GM23338 (cell line): ENCODE measurements at regions not wholly inside any gene's neighbourhood (a gene's known extent, or its start where the extent isn't known, plus 50 kb on each side); places are given as distances from the start of the nearest gene placed in this dataset.

Source experiments
- ATAC-seq: fragments of 200-7000 bp; cut with Tn5 transposase; 3 replicates; pipeline ENCODE4 v1.9.1; 2020
- DNase-seq: peaks from one replicate; pipeline ENCODE4 v3.0.0-alpha.2; 2015; ENCODE audit warnings: low spot score
- H2AFZ ChIP-seq: fragments of 200-600 bp; sonication (generic); 2 replicates; pipeline ENCODE4 v1.8.0; 2016; ENCODE audit warnings: antibody characterized with exemption, mild to moderate bottlenecking, moderate library complexity
- H3F3A ChIP-seq: fragments of 200-600 bp; sonication (generic); replicated peaks from 2 replicates; pipeline ENCODE4 v1.8.0; 2017; ENCODE audit warnings: antibody characterized with exemption, mixed run types, low read depth
- H3K27ac ChIP-seq: fragments of 200-600 bp; sonication (generic); 2 replicates; pipeline ENCODE4 v1.6.1; 2016; ENCODE audit warnings: low read depth
- H3K27me3 ChIP-seq: fragments of 200-600 bp; sonication (generic); 2 replicates; pipeline ENCODE4 v1.8.0; 2016; ENCODE audit warnings: mild to moderate bottlenecking, mixed run types, moderate library complexity; ENCODE audit not compliant: insufficient read depth
- H3K36me3 ChIP-seq: fragments of 200-600 bp; sonication (generic); 2 replicates; pipeline ENCODE4 v1.8.0; 2016; ENCODE audit warnings: mild to moderate bottlenecking; ENCODE audit not compliant: insufficient read depth
- H3K4me1 ChIP-seq: fragments of 200-600 bp; sonication (generic); 2 replicates; pipeline ENCODE4 v1.8.0; 2016; ENCODE audit warnings: mild to moderate bottlenecking, moderate library complexity; ENCODE audit not compliant: insufficient read depth
- H3K4me2 ChIP-seq: fragments of 200-600 bp; sonication (generic); 2 replicates; pipeline ENCODE4 v1.7.1; 2017; ENCODE audit warnings: mixed run types
- H3K4me3 ChIP-seq: fragments of 200-600 bp; sonication (generic); 2 replicates; pipeline ENCODE4 v1.6.1; 2016; ENCODE audit warnings: mixed run types
- H3K79me2 ChIP-seq: fragments of 200-600 bp; sonication (generic); replicated peaks from 2 replicates; pipeline ENCODE4 v1.8.0; 2017; ENCODE audit warnings: mild to moderate bottlenecking; ENCODE audit not compliant: insufficient read depth
- H3K9me2 ChIP-seq: fragments of 200-600 bp; sonication (generic); 2 replicates; pipeline ENCODE4 v1.8.0; 2017; ENCODE audit not compliant: insufficient read depth
- H4K20me1 ChIP-seq: fragments of 200-600 bp; sonication (generic); replicated peaks from 2 replicates; pipeline ENCODE4 v1.8.0; 2017; ENCODE audit warnings: mild to moderate bottlenecking; ENCODE audit not compliant: insufficient read depth
- H3K27ac Mint-ChIP-seq: 2 replicates; pipeline ENCODE4 v1.8.0; 2020; ENCODE audit warnings: inconsistent platforms, mild to moderate bottlenecking, moderate library complexity, mixed read lengths
- H3K27me3 Mint-ChIP-seq: 3 replicates; pipeline ENCODE4 v1.8.0; 2022; ENCODE audit warnings: low read depth, mild to moderate bottlenecking, moderate library complexity, mixed read lengths, inconsistent platforms; ENCODE audit not compliant: insufficient read depth, poor library complexity
- H3K36me3 Mint-ChIP-seq: 3 replicates; pipeline ENCODE4 v1.8.0; 2021; ENCODE audit warnings: low read depth, mild to moderate bottlenecking, inconsistent platforms, moderate library complexity, mixed read lengths
- H3K4me1 Mint-ChIP-seq: 3 replicates; pipeline ENCODE4 v1.8.0; 2020; ENCODE audit warnings: mild to moderate bottlenecking, inconsistent platforms, mixed read lengths
- H3K4me3 Mint-ChIP-seq: 3 replicates; pipeline ENCODE4 v1.8.0; 2021; ENCODE audit warnings: moderate library complexity, mild to moderate bottlenecking, inconsistent platforms, mixed read lengths
- H3K9me3 Mint-ChIP-seq: 3 replicates; pipeline ENCODE4 v1.8.0; 2020; ENCODE audit warnings: moderate library complexity, mild to moderate bottlenecking, inconsistent platforms, mixed read lengths
- CREB1 ChIP-seq: fragments of 250-450 bp; sonication (Bioruptor Pico); IDR thresholded peaks from 2 replicates; pipeline ENCODE4 v1.5.0; 2020; ENCODE audit warnings: low read depth, mild to moderate bottlenecking, moderate library complexity
- EZH2 ChIP-seq: fragments of 200-600 bp; sonication (generic); IDR thresholded peaks from one replicate; pipeline ENCODE4 v1.8.0; 2017; ENCODE audit warnings: antibody characterized with exemption, mild to moderate bottlenecking, low read depth; ENCODE audit not compliant: unreplicated experiment
- EZH2phosphoT487 ChIP-seq: fragments of 200-600 bp; sonication (generic); IDR thresholded peaks from one replicate; pipeline ENCODE4 v1.8.1; 2018; ENCODE audit warnings: antibody characterized with exemption; ENCODE audit not compliant: unreplicated experiment
- JUNB ChIP-seq: IDR thresholded peaks from one replicate; pipeline ENCODE4 v1.6.1; 2016; ENCODE audit warnings: antibody characterized with exemption; ENCODE audit not compliant: unreplicated experiment
- NANOG ChIP-seq: IDR thresholded peaks from 2 replicates; pipeline ENCODE4 v1.6.1; 2016; ENCODE audit warnings: antibody characterized with exemption, borderline replicate concordance
- POLR2AphosphoS5 ChIP-seq: IDR thresholded peaks from 2 replicates; pipeline ENCODE4 v1.6.1; 2016; ENCODE audit warnings: antibody characterized with exemption, low read depth
- STAT1 ChIP-seq: IDR thresholded peaks from one replicate; pipeline ENCODE4 v1.6.1; 2016; ENCODE audit warnings: antibody characterized with exemption; ENCODE audit not compliant: unreplicated experiment
- ZNF114 ChIP-seq: fragments of 250-450 bp; sonication (Bioruptor Pico); IDR thresholded peaks from 2 replicates; pipeline ENCODE4 v1.5.0; 2020; ENCODE audit warnings: mild to moderate bottlenecking, moderate library complexity
- ZNF331 ChIP-seq: fragments of 250-450 bp; sonication (Bioruptor Pico); IDR thresholded peaks from 2 replicates; pipeline ENCODE4 v1.5.0; 2020; ENCODE audit warnings: low read depth, mild to moderate bottlenecking, moderate library complexity
- TF ChIP-seq, protein P1 (sequence below), 2 experiments: fragments of 200-600 bp in 1 of 2; sonication (generic) in 1 of 2; conservative IDR thresholded peaks; 2 replicates each; pipeline versions ENCODE4 v1.5.1 to v1.6.1; 2016 to 2017; ENCODE audit warnings: antibody characterized with exemption in 2 of 2, low read depth in 2 of 2, mild to moderate bottlenecking in 2 of 2, moderate library complexity in 1 of 2
- TF ChIP-seq, protein P2 (sequence below): IDR thresholded peaks from one replicate; pipeline ENCODE4 v1.6.1; 2018; ENCODE audit warnings: antibody characterized with exemption; ENCODE audit not compliant: unreplicated experiment
- TF ChIP-seq, protein P3 (sequence below): IDR thresholded peaks from 2 replicates; pipeline ENCODE4 v1.6.1; 2016; ENCODE audit warnings: antibody characterized with exemption

DNA sequence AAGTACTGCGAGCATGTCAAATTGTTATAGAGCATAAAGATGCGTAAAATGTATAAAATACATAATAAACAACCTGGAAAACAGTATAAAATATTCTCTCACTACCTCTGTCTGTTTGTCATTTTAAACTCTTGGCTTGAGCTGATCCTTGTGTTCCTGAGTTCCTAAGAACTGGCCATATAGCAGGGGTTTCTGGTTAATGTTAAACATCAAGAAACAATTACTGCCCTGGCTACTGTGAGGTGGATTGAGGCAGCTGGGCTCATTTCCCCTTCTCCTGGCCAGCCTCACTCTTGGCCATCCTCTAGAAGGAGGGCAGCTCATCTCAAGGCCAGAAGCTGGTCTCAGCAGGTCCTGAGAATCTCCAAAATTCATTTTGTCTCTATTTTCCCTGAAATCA lies 297.3 kb upstream of the USP24 start (continued):
- TF ChIP-seq EZH2, result no peak
- no peak for TF ChIP-seq STAT1
- no peak for TF ChIP-seq NANOG
- no peak for TF ChIP-seq JUNB
- no peak for TF ChIP-seq POLR2AphosphoS5
- TF ChIP-seq, protein P1, sequence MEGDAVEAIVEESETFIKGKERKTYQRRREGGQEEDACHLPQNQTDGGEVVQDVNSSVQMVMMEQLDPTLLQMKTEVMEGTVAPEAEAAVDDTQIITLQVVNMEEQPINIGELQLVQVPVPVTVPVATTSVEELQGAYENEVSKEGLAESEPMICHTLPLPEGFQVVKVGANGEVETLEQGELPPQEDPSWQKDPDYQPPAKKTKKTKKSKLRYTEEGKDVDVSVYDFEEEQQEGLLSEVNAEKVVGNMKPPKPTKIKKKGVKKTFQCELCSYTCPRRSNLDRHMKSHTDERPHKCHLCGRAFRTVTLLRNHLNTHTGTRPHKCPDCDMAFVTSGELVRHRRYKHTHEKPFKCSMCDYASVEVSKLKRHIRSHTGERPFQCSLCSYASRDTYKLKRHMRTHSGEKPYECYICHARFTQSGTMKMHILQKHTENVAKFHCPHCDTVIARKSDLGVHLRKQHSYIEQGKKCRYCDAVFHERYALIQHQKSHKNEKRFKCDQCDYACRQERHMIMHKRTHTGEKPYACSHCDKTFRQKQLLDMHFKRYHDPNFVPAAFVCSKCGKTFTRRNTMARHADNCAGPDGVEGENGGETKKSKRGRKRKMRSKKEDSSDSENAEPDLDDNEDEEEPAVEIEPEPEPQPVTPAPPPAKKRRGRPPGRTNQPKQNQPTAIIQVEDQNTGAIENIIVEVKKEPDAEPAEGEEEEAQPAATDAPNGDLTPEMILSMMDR (conservative IDR thresholded peaks at IDR 0.05; ENCODE audit: low read depth in 2 of 2), result no peak
- no peak for TF ChIP-seq CREB1 (CRISPR knock-in tag)
- TF ChIP-seq, protein P2, sequence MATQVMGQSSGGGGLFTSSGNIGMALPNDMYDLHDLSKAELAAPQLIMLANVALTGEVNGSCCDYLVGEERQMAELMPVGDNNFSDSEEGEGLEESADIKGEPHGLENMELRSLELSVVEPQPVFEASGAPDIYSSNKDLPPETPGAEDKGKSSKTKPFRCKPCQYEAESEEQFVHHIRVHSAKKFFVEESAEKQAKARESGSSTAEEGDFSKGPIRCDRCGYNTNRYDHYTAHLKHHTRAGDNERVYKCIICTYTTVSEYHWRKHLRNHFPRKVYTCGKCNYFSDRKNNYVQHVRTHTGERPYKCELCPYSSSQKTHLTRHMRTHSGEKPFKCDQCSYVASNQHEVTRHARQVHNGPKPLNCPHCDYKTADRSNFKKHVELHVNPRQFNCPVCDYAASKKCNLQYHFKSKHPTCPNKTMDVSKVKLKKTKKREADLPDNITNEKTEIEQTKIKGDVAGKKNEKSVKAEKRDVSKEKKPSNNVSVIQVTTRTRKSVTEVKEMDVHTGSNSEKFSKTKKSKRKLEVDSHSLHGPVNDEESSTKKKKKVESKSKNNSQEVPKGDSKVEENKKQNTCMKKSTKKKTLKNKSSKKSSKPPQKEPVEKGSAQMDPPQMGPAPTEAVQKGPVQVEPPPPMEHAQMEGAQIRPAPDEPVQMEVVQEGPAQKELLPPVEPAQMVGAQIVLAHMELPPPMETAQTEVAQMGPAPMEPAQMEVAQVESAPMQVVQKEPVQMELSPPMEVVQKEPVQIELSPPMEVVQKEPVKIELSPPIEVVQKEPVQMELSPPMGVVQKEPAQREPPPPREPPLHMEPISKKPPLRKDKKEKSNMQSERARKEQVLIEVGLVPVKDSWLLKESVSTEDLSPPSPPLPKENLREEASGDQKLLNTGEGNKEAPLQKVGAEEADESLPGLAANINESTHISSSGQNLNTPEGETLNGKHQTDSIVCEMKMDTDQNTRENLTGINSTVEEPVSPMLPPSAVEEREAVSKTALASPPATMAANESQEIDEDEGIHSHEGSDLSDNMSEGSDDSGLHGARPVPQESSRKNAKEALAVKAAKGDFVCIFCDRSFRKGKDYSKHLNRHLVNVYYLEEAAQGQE, result no peak
- no peak for TF ChIP-seq ZNF114
- no peak for TF ChIP-seq EZH2phosphoT487
- TF ChIP-seq, protein P3, sequence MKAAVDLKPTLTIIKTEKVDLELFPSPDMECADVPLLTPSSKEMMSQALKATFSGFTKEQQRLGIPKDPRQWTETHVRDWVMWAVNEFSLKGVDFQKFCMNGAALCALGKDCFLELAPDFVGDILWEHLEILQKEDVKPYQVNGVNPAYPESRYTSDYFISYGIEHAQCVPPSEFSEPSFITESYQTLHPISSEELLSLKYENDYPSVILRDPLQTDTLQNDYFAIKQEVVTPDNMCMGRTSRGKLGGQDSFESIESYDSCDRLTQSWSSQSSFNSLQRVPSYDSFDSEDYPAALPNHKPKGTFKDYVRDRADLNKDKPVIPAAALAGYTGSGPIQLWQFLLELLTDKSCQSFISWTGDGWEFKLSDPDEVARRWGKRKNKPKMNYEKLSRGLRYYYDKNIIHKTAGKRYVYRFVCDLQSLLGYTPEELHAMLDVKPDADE, result no peak

DNA sequence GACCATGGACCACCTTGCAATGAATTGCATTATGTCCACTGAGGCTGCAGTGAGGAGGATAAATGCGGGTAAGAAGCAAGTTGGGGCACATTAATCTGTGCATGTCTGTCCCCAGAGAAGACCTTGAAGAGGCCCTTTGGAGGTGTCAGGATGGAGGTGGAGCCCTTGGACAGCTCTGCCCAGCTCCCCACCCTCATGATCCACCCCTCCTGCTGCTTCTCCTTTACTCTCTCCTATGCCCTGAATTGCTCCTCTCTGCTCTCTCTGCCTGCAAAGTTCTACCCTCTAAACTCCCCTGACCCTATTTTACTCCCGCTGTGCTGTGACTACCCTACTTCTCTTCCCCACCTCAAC lies 292.4 kb upstream of the USP24 start:
- ATAC-seq, result no peak
- H3K9me3 Mint-ChIP-seq, result no peaks in the 10 kb centered on the region
- no peaks in the 10 kb centered on the region for H3F3A ChIP-seq

More for the DNA sequence above, 292.4 kb upstream of the USP24 start:
- Histone ChIP-seq H3K9me2 (no peaks in the 10 kb centered on the region), H3K4me1 (no peaks in the 10 kb centered on the region), H2AFZ (no peak overlapping the region), H3K4me3 (no peak overlapping the region), H4K20me1 (no peaks in the 10 kb centered on the region), H3K79me2 (no peaks in the 10 kb centered on the region), H3K27ac (no peak overlapping the region), H3K27me3 (no peaks in the 10 kb centered on the region), H3K4me2 (no peak overlapping the region), H3K36me3 (no peaks in the 10 kb centered on the region)
- Mint-ChIP-seq H3K27ac (no peak overlapping the region), H3K4me3 (no peak overlapping the region), H3K36me3 (no peaks in the 10 kb centered on the region), H3K27me3 (no peaks in the 10 kb centered on the region), H3K4me1 (no peaks in the 10 kb centered on the region)
- TF ChIP-seq, protein P3, result no peak
- TF ChIP-seq NANOG (no peak), JUNB (no peak), EZH2 (no peak), ZNF331 (CRISPR knock-in tag) (no peak), POLR2AphosphoS5 (no peak), EZH2phosphoT487 (no peak), CREB1 (CRISPR knock-in tag) (no peak), STAT1 (no peak)
- TF ChIP-seq, protein P2, result no peak
- TF ChIP-seq, protein P1 (conservative IDR thresholded peaks at IDR 0.05; ENCODE audit: low read depth in 2 of 2), result no peak
- no peak for DNase-seq
